HepG2 (cell line): ENCODE measurements at regions not wholly inside any gene's neighbourhood (a gene's known extent, or its start where the extent isn't known, plus 50 kb on each side); places are given as distances from the start of the nearest gene placed in this dataset.
A peak's percentile ranks its signal among the peaks of the same experiment; 100 is the strongest.

ENCODE experiments used
- ATAC-seq: fragments of 200-7000 bp; cut with Tn5 transposase; 3 replicates; pipeline ENCODE4 v1.9.1; 2020; ENCODE audit warnings: mild to moderate bottlenecking, moderate library complexity
- BruUV-seq: library from RNA; stranded (reverse); fragments of 400-500 nt; replicated peaks from 2 replicates; lab custom pipeline; 2021; lab: Mats Ljungman, UMichigan
- CTCF ChIA-PET: fragments of 300-600 bp; formaldehyde crosslinking; extraction: SDS; loops from one replicate; lab custom pipeline; 2021; ENCODE audit warnings: low total read pairs, inconsistent platforms, low intra/inter-chr PET ratio; lab: Yijun Ruan, JAX
- POLR2A ChIA-PET: fragments of 350-600 bp; sonication (Branson Sonifier 250); formaldehyde crosslinking; loops from one replicate; lab custom pipeline; 2020; ENCODE audit warnings: antibody characterized with exemption, inconsistent platforms; lab: Yijun Ruan, JAX
- DNase-seq: peaks from one replicate; pipeline ENCODE4 v3.0.0-alpha.2; 2015; ENCODE audit warnings: low spot score
- FAIRE-seq: peaks from 3 replicates; lab custom pipeline; 2011; peaks lifted over from hg19 to GRCh38; lab: Jason Lieb, UNC
- H2AFZ ChIP-seq: one replicate; pipeline ENCODE4 v1.6.1; 2011; ENCODE audit warnings: low read length, inconsistent platforms
- H3K27ac ChIP-seq: fragments of 300-600 bp; 3 replicates; pipeline ENCODE4 v1.8.0; 2011; ENCODE audit warnings: mixed run types, mild to moderate bottlenecking, mixed read lengths, low read length, inconsistent platforms; ENCODE audit not compliant: insufficient read depth; ENCODE audit errors: extremely low read length
- H3K27me3 ChIP-seq, 2 experiments: fragments of 200-600 bp in 1 of 2; 2 replicates in 1 of 2; 3 replicates in 1 of 2; pipeline versions ENCODE4 v1.6.0 to v1.8.0; 2011; ENCODE audit warnings: low read length in 2 of 2, mild to moderate bottlenecking in 2 of 2, moderate library complexity in 2 of 2, inconsistent platforms in 1 of 2; ENCODE audit not compliant: insufficient read depth in 2 of 2, control insufficient read depth in 1 of 2
- H3K36me3 ChIP-seq, 2 experiments: fragments of 200-600 bp in 1 of 2; replicated peaks in 1 of 2; 2 replicates in 1 of 2; 3 replicates in 1 of 2; pipeline versions ENCODE4 v1.5.1 to v1.8.0; 2011; ENCODE audit warnings: low read length in 2 of 2, inconsistent platforms in 1 of 2; ENCODE audit not compliant: insufficient read depth in 2 of 2, control insufficient read depth in 1 of 2
- H3K4me1 ChIP-seq: 2 replicates; pipeline ENCODE4 v1.5.1; 2012; ENCODE audit warnings: low read length, inconsistent platforms; ENCODE audit not compliant: insufficient read depth
- H3K4me2 ChIP-seq: 2 replicates; pipeline ENCODE4 v1.6.0; 2011; ENCODE audit warnings: low read depth, low read length, inconsistent platforms
- H3K4me3 ChIP-seq, 3 experiments: fragments of 200-600 bp in 1 of 3; sonication (generic), shearing (Covaris generic) in 1 of 3; replicated peaks in 1 of 3; 2 replicates each; pipeline ENCODE4 v1.5.1; 2011 to 2016; ENCODE audit warnings: low read length in 3 of 3, inconsistent platforms in 2 of 3, low read depth in 2 of 3, mild to moderate bottlenecking in 2 of 3, control low read depth in 1 of 3, mixed read lengths in 1 of 3; ENCODE audit not compliant: insufficient read depth in 1 of 3
- H3K79me2 ChIP-seq: one replicate; pipeline ENCODE4 v1.6.1; 2011; ENCODE audit warnings: low read length, inconsistent platforms; ENCODE audit not compliant: insufficient read depth
- H3K9ac ChIP-seq: 2 replicates; pipeline ENCODE4 v1.6.0; 2011; ENCODE audit warnings: mild to moderate bottlenecking, low read depth, low read length, inconsistent platforms; ENCODE audit not compliant: insufficient read depth
- H3K9me3 ChIP-seq: 2 replicates; pipeline ENCODE4 v1.5.1; 2012; ENCODE audit warnings: mild to moderate bottlenecking, low read length
- H4K20me1 ChIP-seq: 2 replicates; pipeline ENCODE4 v1.6.0; 2011; ENCODE audit warnings: inconsistent platforms, mild to moderate bottlenecking, low read length, moderate library complexity; ENCODE audit not compliant: insufficient read depth
- ATF4 ChIP-seq, 2 experiments: fragments of 450-650 bp in 1 of 2; sonication (generic) in 1 of 2; formaldehyde crosslinking; IDR thresholded peaks; 2 replicates each; pipeline versions ENCODE4 v1.5.0 to v1.8.0; 2020 to 2022; ENCODE audit warnings: mild to moderate bottlenecking in 1 of 2, missing genetic modification reagents in 1 of 2
- CBX5 ChIP-seq: sonication (generic); formaldehyde crosslinking; IDR thresholded peaks from 2 replicates; pipeline ENCODE4 v1.4.0; 2020; ENCODE audit warnings: missing genetic modification reagents, borderline replicate concordance
- ETS1 ChIP-seq: sonication (generic); formaldehyde crosslinking; IDR thresholded peaks from 2 replicates; pipeline ENCODE4 v1.4.0; 2020; ENCODE audit warnings: missing genetic modification reagents
- KDM3A ChIP-seq: IDR thresholded peaks from 2 replicates; pipeline ENCODE4 v1.6.1; 2018; ENCODE audit warnings: low read depth, missing compliant biosample characterization
- MLX ChIP-seq: IDR thresholded peaks from 2 replicates; pipeline ENCODE4 v1.6.1; 2016
- MTF1 ChIP-seq: sonication (generic); formaldehyde crosslinking; IDR thresholded peaks from 2 replicates; pipeline ENCODE4 v1.5.0; 2020; ENCODE audit warnings: missing genetic modification reagents
- PHF20 ChIP-seq: sonication (generic); formaldehyde crosslinking; IDR thresholded peaks from 2 replicates; pipeline ENCODE4 v1.5.0; 2020; ENCODE audit warnings: mild to moderate bottlenecking, missing genetic modification reagents
- RAD21 ChIP-seq: fragments of 450-650 bp; formaldehyde crosslinking; IDR thresholded peaks from 2 replicates; pipeline ENCODE4 v1.5.0; 2020; ENCODE audit warnings: mild to moderate bottlenecking
- YEATS2 ChIP-seq: sonication (generic); formaldehyde crosslinking; IDR thresholded peaks from 2 replicates; pipeline ENCODE4 v1.4.0; 2020; ENCODE audit warnings: missing genetic modification reagents, borderline replicate concordance
- ZNF326 ChIP-seq: sonication (generic); formaldehyde crosslinking; IDR thresholded peaks from 2 replicates; pipeline ENCODE4 v1.4.0; 2020; ENCODE audit warnings: missing genetic modification reagents, borderline replicate concordance
- ZNF430 ChIP-seq: sonication (generic); formaldehyde crosslinking; IDR thresholded peaks from 2 replicates; pipeline ENCODE4 v1.9.0; 2021; ENCODE audit warnings: mild to moderate bottlenecking, missing genetic modification reagents
- ZNF574 ChIP-seq: sonication (generic); formaldehyde crosslinking; IDR thresholded peaks from 2 replicates; pipeline ENCODE4 v1.4.0; 2020; ENCODE audit warnings: missing genetic modification reagents
- ZNF792 ChIP-seq: IDR thresholded peaks from 2 replicates; pipeline ENCODE4 v1.6.1; 2016
- WGBS: methylation state at CpG from one replicate; pipeline ENCODE4 v1.1.6; 2017; ENCODE audit warnings: low lambda C conversion rate; 5-methylcytosine and 5-hydroxymethylcytosine counted together
- in situ Hi-C: cut with HindIII; loops from 2 replicates; pipeline ENCODE4 v1.10.0; 2017; ENCODE audit warnings: low pct_unique_long_range_greater_than_20kb; ENCODE audit not compliant: extremely low pct_ligation_motif_present
- intact Hi-C: fragments of 100-400 bp; cut with micrococcal nuclease; formaldehyde crosslinking; loops from one replicate; pipeline ENCODE4 v1.10.0; 2022; ENCODE audit not compliant: unreplicated experiment

DNA sequence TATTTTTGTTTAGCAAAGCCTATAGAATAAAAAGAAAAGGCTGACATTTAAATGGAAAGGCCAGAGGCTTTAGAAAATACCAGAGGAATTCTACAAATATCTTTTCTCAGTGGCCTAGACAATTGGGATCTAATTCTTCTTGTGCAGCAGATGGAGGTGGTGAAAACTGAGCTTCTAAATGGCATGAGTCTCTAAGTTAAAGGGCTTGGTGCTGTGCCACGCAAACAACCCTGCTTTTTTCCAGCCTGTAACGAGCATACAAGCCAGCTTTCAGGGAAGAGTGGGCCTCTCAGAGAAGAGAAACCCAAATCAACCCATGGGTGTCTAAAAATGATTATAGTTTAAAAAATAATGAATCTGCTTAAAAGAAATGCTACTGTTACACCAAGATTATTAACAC is 237.9 kb upstream of the NAV3 start (continued):
- TF ChIP-seq ZNF574 (CRISPR knock-in tag): no peak
- no peak for TF ChIP-seq ATF4 (CRISPR knock-in tag; IDR thresholded peaks at IDR 0.05)
- TF ChIP-seq YEATS2 (CRISPR knock-in tag): no peak
- no peak for TF ChIP-seq RAD21 (CRISPR knock-in tag)
- TF ChIP-seq ZNF792 (CRISPR knock-in tag): no peak
- TF ChIP-seq, all 625 proteins: peak for 0

GRCh38 chr12:77591959-77592743 is 238.5 kb upstream of the NAV3 start:
- Histone ChIP-seq H3K36me3 (no peaks in the 10 kb centered on the region), H3K4me1 (no peaks in the 10 kb centered on the region), H3K27ac (no peak overlapping the region), H3K9ac (no peak overlapping the region), H3K4me2 (no peak overlapping the region), H3K4me3 (no peak overlapping the region), H4K20me1 (no peaks in the 10 kb centered on the region), H2AFZ (no peak overlapping the region), H3K79me2 (no peaks in the 10 kb centered on the region), H3K9me3 (no peaks in the 10 kb centered on the region), H3K27me3 (no peaks in the 10 kb centered on the region)
- ATAC-seq (peak; percentile 88), DNase-seq (no peak), FAIRE-seq (no peak)
- ChIA-PET POLR2A (no interaction called here), CTCF (no interaction called here)
- BruUV-seq: no TSS peak
- intact Hi-C loops: no loop called here
- in situ Hi-C loops: no loop called here
- TF ChIP-seq PHF20 (CRISPR knock-in tag) (no peak), ZNF430 (no peak), ETS1 (CRISPR knock-in tag) (no peak), KDM3A (CRISPR knock-in tag) (no peak), MLX (CRISPR knock-in tag) (no peak), CBX5 (CRISPR knock-in tag) (no peak), ZNF326 (CRISPR knock-in tag) (no peak), MTF1 (CRISPR knock-in tag) (no peak)
- 49% methylated on average over 8 of the region's 9 CpGs for WGBS
